Breast epithelium (tissue), 3 donors: ENCODE measurements at regions not wholly inside any gene's neighbourhood (a gene's known extent, or its start where the extent isn't known, plus 50 kb on each side); places are given as distances from the start of the nearest gene placed in this dataset.

Experiments
- POLR2AphosphoS5 ChIP-seq, 3 donors: sonication (generic); formaldehyde crosslinking; IDR thresholded peaks; one replicate each; pipeline ENCODE4 v1.6.1; 2017; ENCODE audit warnings: antibody characterized with exemption in 3 of 3
- TF ChIP-seq, protein P1 (sequence below), 3 donors: fragments of 450-650 bp; IDR thresholded peaks; one replicate each; pipeline ENCODE4 v1.5.1; 2016 to 2017; ENCODE audit warnings: antibody characterized with exemption in 3 of 3, mild to moderate bottlenecking in 3 of 3, moderate library complexity in 3 of 3

DNA sequence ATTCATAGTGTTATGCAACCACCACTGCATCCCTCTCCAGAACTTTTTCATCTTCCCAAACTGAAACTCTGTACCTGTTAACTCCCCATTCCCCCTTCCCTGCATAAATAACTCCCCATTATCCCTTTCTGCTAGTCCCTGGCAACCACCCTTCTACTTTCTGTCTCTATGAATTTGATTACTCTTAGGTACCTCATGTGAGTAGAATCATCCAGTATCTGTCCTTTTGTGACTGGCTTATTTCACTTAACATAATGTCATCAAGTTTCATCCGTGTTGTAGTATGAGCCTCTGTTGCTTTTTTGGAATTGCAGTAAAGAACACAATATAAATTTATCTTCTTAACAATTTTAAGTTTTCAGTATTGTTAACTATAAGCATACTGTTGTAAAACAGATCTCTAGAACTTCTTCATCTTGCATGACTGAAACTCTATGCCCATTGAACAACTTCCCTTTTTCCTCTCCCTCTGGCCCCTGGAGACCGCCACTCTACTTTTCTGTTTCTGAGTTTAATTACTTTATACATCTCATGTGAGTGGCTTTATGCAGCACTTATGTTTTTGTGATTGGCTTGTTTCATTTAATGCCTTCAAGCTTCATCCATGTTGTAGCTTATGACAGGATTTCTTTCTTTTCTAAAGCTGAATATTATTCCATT lies 87.3 kb upstream of the ABCC4 start:
- no peak for TF ChIP-seq POLR2AphosphoS5 (IDR thresholded peaks at IDR 0.05)
- TF ChIP-seq, protein P1, sequence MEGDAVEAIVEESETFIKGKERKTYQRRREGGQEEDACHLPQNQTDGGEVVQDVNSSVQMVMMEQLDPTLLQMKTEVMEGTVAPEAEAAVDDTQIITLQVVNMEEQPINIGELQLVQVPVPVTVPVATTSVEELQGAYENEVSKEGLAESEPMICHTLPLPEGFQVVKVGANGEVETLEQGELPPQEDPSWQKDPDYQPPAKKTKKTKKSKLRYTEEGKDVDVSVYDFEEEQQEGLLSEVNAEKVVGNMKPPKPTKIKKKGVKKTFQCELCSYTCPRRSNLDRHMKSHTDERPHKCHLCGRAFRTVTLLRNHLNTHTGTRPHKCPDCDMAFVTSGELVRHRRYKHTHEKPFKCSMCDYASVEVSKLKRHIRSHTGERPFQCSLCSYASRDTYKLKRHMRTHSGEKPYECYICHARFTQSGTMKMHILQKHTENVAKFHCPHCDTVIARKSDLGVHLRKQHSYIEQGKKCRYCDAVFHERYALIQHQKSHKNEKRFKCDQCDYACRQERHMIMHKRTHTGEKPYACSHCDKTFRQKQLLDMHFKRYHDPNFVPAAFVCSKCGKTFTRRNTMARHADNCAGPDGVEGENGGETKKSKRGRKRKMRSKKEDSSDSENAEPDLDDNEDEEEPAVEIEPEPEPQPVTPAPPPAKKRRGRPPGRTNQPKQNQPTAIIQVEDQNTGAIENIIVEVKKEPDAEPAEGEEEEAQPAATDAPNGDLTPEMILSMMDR (IDR thresholded peaks at IDR 0.05) = no peak
